Activated CD8-positive, alpha-beta memory T cell treated with anti-CD3 and anti-CD28 coated beads for 1 hour (primary cell): ENCODE measurements at regions not wholly inside any gene's neighbourhood (a gene's known extent, or its start where the extent isn't known, plus 50 kb on each side); places are given as distances from the start of the nearest gene placed in this dataset.

ENCODE experiments used
- DNase-seq, 2 donors: peaks; one replicate each; pipeline ENCODE4 v3.0.0-alpha.2; 2020; ENCODE audit warnings: low read depth in 1 of 2; ENCODE audit errors: extremely low read depth in 1 of 2

GRCh38 chr13:22455036-22455435, 725.7 kb upstream of the SGCG start:
- no peak for DNase-seq

GRCh38 chr13:22461854-22462490, 718.8 kb upstream of the SGCG start:
- no peak for DNase-seq

GRCh38 chr13:22463089-22463488, 717.7 kb upstream of the SGCG start:
- no peak for DNase-seq

- DNase-seq = no peak
Measured at GRCh38 chr13:22468045-22468444, 712.7 kb upstream of the SGCG start.

- no peak for DNase-seq
Measured at GRCh38 chr13:22468824-22469223, 712.0 kb upstream of the SGCG start.

GRCh38 chr13:22469452-22469851, 711.3 kb upstream of the SGCG start:
- no peak for DNase-seq

GRCh38 chr13:22470075-22470474, 710.7 kb upstream of the SGCG start:
- no peak for DNase-seq

- DNase-seq = no peak
Measured at GRCh38 chr13:22482496-22483000, 698.2 kb upstream of the SGCG start.

GRCh38 chr13:22483276-22483675, 697.5 kb upstream of the SGCG start:
- no peak for DNase-seq

- DNase-seq = no peak
Measured at GRCh38 chr13:22486490-22486889, 694.3 kb upstream of the SGCG start.

GRCh38 chr13:22487932-22488331, 692.8 kb upstream of the SGCG start:
- no peak for DNase-seq

- DNase-seq = no peak
Measured at GRCh38 chr13:22489771-22490170, 691.0 kb upstream of the SGCG start.

- no peak for DNase-seq
Measured at GRCh38 chr13:22495819-22496218, 685.0 kb upstream of the SGCG start.

- no peak for DNase-seq
Measured at GRCh38 chr13:22496803-22497508, 683.8 kb upstream of the SGCG start.

- DNase-seq = no peak
Measured at GRCh38 chr13:22497991-22498780, 682.6 kb upstream of the SGCG start.

GRCh38 chr13:22499919-22500318, 680.9 kb upstream of the SGCG start:
- DNase-seq = no peak

GRCh38 chr13:22505489-22505888, 675.3 kb upstream of the SGCG start:
- no peak for DNase-seq

- DNase-seq = no peak
Measured at GRCh38 chr13:22506096-22506691, 674.6 kb upstream of the SGCG start.

GRCh38 chr13:22517544-22517943, 663.2 kb upstream of the SGCG start:
- no peak for DNase-seq

- no peak for DNase-seq
Measured at GRCh38 chr13:22536851-22537250, 643.9 kb upstream of the SGCG start.

GRCh38 chr13:22538400-22538799, 642.4 kb upstream of the SGCG start:
- no peak for DNase-seq
